HCEC 1CT (cell line): ENCODE measurements at regions not wholly inside any gene's neighbourhood (a gene's known extent, or its start where the extent isn't known, plus 50 kb on each side); places are given as distances from the start of the nearest gene placed in this dataset.

Experiments used
- DNase-seq: peaks from one replicate; pipeline ENCODE4 v3.0.0-alpha.2; 2017

DNA sequence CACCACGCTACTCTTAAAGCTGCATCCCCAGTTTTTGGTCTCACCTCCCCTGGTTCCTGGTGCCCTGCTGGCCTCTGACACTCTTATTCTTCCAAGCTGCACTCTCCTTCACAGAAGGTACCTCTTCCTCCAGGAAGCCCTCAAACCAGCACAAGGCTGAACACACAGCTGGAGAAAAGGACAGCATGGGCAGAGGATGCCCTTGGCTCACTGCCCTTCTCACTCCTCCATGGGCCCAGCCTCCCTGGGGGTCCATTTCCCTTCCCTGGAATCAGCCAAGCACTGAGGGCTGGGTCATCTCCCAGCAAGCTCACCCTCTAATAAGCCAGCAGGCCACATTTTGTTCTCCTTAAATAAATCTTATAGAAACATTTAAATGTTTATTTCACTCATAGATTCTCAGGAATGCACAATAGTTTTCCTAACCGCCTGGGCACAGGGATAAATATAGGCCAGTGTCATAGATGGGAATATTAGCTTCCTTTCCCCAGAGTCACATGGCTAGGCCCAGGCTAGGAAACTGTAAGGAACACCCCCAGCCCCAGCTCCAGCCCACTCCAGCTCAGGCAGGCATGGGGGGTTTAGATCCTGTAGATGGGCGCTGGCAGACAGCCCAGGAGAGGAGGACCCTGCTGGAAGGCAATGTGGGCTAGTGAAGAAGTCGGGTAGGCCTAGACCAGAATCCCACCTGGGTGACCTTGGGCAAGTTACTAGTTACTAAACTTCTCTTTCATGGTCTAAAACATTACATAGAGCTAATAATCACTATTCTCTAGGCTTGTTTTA is 51.5 kb downstream of the IRAG1 start:
- DNase-seq = no peak

DNA sequence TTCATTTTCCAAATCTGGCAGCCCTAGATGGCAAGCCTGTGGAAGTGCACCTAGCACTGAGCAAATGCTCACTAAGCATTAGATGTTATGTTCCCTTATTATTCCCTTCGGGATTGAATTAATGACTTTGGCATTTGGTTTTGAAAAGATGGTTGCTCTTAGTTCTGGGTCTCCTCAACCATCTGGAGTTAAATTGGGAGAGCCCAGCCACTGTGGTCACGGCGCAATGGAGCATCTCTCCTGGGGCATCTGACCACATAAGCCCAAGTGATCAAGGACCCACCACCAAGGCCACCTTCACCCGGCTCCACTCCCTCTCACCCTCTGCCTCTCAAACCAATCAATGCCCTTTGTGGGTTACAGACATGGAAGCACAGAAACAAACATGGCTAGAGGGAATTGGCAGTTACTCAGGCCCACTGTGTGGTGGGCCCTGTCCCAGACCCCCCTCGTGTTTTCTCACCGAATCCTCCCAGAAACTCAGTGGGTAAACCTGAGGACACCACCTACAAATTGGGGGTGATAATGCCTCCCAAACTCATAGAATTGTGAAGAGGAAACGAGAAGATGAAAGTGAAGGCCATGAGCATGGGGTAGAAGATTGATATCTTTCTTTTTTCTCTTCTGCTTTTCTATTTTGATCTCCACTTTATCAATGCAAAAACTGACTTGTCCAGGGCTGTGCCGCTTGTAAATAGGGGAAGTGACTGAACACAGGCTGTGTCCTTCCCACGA is 52.2 kb downstream of the IRAG1 start:
- DNase-seq = no peak

DNA sequence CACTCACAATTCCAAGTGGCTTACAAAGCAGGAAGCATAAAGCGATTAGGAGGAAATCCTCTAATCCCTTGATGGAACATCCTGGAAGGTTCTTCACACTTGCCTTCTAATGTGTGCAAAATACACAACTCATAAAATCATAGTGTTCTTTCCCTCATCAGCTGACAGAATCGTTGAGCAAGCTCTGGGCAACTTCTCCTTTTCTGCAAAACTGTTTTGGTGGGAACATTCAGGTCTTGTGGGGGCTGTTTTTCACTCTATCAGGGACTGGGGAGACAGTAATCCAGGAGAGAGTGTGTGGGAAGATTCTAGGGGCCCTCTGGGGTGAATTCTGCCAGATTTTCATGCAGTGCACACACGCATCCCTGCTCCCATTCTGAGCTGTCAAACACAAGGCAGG is 53.2 kb downstream of the IRAG1 start:
- DNase-seq = no peak

DNA sequence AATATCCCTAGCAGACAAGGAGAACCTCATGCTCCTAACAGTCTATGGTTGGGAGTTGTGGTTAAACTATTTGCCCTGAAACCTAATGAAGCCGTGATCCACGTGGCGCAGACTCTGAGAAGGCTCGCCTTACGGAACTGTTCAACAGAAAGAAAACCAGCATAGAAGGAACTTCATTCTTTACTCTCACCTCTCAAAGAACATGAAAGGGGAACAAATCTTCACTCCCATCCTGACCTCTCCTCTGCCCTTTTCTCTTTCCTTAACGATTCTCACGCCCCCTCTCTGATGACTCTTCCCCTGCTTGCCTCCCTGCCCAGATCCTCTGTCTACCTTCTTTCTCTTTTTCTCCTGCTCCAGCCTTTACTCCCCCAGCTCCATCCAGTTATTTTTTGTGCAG is 54.2 kb downstream of the IRAG1 start:
- DNase-seq = no peak

DNA sequence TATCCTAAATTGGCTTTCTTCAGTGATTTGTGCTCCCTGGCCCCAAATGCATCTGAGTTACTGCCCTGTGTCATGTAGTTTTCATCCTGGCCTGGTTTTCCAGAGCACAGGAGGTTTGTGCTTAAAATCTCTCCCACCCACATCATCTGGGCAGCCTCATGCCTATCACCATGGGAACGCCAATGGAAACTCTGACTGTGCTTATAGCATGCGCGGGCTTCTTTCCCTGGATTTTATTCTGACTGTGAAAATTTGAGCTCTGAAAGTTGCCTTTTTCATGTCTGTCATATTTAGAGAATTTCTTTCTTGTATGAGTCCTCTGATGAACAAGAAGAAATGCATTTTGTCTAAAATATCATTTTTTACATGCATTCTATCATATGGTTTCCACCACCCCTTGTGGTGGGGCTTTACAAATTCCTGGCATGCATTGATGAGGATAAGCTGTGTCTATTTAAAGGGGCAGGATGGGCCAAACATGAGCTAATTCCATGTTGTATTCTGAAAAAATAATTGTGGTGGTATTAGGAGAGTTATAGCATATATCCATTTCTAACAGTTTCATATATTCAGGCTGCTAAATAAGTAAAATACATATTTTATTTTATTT is 55.1 kb downstream of the IRAG1 start:
- no peak for DNase-seq

DNA sequence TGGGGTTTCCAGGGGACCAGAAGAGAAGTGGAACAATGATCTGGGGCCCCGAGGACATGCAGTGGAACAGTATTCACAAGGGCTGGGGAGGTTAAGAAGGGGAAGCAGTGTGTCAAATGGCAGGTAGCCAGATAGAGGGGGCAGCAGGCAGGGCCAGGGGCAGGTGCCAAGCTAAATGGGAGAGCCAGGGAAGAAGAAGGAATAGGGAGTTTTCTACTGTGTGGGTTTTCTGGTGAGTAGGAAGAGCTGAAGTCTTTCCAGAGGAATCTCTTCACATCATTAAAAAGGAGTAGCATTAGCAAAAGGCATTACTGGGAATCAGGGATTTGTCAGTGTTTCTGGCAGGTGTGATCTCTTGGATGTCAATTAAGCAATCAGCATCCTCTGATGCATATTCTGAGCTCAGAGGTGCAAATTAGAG is 55.8 kb downstream of the IRAG1 start:
- no peak for DNase-seq

GRCh38 chr11:10634407-10634806 is 59.1 kb downstream of the IRAG1 start:
- DNase-seq = no peak

DNA sequence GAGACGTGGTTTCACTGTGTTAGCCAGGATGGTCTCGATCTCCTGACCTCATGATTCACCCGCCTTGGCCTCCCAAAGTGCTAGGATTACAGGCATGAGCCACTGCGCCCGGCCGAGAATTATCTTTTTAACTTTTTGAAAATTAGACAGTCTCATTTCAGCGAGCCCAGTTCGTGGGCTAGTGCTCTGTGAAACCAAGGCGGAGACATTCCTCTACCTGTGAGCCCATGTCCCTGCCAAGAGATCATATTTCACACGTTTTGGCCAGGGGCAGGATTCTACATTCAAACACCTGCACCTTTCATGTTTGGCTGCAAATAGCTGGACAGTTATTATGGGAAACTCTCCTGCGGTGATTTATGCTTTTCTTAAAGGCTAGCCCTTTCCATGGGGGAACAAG is 60.3 kb downstream of the IRAG1 start:
- no peak for DNase-seq

- DNase-seq = no peak
Observed at GRCh38 chr11:10632483-10632882, 61.1 kb downstream of the IRAG1 start.

DNA sequence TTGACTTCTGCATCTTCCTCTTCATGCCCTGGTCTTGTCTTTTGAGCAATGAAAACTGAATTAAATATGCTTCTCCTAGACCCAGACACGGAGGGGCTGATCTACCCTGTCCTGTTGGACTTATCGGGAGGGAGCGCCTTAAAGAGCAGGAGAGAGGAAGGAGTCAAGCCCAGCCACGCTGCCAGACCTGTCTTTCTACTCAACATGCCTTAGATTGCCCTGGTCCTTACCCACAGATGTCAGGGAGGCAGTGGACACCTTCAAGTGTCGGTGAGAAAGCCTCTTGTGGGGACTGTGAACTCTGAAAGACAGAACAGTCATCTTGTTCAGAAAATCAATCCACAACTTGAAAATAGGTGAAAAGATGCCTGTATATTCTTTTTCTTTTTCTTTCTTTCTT is 61.8 kb downstream of the IRAG1 start:
- DNase-seq = no peak

DNA sequence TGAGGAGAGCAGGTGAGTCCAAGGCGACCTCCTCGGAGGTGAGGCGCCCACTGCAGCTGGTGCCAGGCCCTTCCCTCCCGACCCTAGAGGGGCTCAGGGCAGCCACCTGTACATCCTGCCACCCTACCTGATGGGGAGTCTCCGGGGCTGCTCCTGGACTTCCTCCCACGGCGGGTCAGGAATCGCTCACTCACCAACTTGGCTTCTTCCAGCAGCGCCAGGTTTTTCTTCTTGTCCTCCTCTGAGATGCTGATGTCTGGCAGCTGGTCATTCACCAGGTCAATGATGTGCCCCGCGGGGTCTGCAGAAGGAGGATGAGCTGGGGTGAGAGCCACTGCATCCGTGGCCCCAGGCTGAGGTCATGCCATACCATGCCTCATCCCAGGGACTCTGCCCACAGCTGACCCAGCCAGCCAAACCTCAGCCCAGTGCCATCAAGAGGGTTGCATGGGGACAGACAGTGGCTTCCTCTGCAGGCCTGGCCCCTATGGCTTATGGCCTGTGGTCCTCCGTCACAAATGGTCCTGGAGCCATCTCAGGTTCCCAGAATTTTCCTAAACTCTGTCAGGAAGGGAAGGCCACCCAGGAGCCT is 61.0 kb upstream of the LYVE1 start:
- no peak for DNase-seq

GRCh38 chr11:10628508-10629236 is 60.2 kb upstream of the LYVE1 start:
- DNase-seq = no peak

- DNase-seq = no peak
Observed at GRCh38 chr11:10627816-10628215, 59.4 kb upstream of the LYVE1 start.

DNA sequence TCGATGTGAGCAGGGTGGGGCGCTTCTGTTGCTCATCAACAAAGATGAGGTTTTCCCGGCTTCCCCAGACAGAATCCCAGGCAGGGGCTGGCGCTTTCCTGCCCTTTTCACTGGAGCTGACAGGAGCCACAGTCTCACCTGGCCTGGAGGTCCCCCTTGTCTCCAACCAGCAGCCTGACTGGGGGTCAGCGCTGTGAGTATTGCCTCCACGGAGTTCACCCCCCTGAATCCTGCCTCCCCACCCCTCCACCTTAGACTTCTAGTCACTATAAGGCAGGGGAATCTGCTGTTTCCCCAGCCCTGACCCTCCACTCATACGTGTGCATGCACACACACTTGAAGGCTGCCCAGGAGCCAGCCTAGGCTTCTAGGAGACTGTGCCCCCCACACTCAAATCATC is 58.8 kb upstream of the LYVE1 start:
- no peak for DNase-seq

GRCh38 chr11:10625982-10626311 is 57.5 kb upstream of the LYVE1 start:
- no peak for DNase-seq

DNA sequence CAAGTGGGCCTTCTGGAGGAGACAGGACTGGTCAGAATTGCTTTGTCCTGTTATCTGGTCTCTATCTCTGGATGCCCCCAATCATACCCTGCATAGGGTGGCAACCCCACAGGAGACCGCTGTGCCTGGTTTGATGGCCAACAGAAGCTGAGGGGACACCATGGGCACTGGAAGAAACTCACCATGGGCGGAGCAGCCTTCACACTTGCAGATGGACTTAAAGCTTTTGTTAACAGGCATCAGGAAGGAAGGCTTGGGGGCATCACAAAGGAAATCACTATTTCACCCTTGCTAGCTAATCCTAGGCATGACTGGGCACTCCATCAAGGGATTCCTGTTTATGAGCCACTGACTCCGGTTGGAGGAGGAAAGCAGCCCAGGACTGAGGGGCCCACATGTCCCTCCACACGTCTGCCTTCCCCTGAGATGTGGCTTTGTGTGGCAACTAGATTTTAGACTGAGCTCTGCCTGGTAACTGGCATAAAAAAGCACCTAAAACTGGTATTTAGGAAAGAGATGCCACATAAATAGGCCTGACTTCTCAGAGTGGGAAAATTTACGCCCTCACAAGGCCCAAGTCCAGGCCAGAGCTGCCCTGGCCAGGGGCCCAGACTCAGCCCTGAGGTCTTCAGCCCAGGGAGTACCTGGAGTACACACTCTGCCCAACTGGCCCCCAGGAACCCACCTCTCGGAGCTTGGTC is 57.0 kb upstream of the LYVE1 start:
- DNase-seq = no peak

GRCh38 chr11:10623797-10624761 is 55.6 kb upstream of the LYVE1 start:
- DNase-seq = peak; percentile 33

DNA sequence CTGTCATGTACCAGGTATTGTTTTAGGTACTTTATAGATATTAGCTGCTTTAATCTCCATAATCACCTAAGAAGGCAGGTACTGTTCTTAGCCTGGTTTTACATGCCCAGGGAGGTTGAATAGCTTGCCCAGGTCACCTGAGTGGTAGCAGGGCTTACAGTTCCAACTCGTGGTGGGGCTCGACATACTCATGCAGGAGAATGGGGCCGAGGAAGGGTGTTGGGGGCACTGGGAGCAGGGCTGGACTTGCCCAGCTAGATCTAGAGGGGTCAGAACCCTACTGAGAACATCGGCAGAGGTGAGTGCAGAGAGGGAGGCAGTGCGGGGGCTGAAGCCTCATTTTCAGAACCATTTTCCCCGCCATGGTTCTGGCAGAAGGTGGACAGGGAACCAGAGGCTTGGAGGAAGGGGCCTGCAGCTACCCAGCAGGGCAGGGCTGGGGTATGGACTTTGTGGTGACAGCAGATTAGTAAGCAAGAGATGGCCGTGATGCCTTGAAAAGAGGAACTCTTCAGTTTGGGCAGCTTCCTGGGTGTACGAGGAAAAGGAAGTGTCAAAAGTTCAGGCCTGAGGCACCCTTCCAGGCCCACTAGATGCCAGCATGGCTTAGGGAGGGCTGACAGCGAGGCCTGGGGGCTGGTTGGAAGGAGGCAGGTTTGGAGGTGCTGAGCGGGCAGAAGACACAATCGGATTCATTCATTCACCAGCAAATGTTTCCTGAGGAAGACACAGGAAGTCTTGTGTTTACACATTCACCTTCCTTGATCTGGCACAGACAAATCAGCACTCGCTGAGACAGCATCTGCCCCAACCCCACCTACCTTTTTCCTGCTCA is 54.7 kb upstream of the LYVE1 start:
- DNase-seq = no peak

GRCh38 chr11:10622108-10622507 is 53.6 kb upstream of the LYVE1 start:
- no peak for DNase-seq

- no peak for DNase-seq
Observed at GRCh38 chr11:10619131-10619680, 50.7 kb upstream of the LYVE1 start.
